HEK293 (cell line): ENCODE measurements at regions not wholly inside any gene's neighbourhood (a gene's known extent, or its start where the extent isn't known, plus 50 kb on each side); places are given as distances from the start of the nearest gene placed in this dataset.

Experiments
- CTCF ChIA-PET: fragments of 350-600 bp; formaldehyde crosslinking; extraction: SDS; loops from one replicate; lab custom pipeline; 2021; ENCODE audit warnings: antibody characterized with exemption; lab: Yijun Ruan, JAX
- POLR2A ChIA-PET: fragments of 300-600 bp; formaldehyde crosslinking; extraction: SDS; loops from one replicate; lab custom pipeline; 2020; ENCODE audit warnings: antibody characterized with exemption, inconsistent platforms; lab: Yijun Ruan, JAX
- H3K27ac ChIP-seq: fragments of 200-500 bp; sonication (Bioruptor generic); 2 replicates; pipeline ENCODE4 v1.5.1; 2014; ENCODE audit warnings: low read depth, low read length, control low read depth, inconsistent platforms; ENCODE audit errors: extremely low read depth
- H3K36me3 ChIP-seq, 2 experiments: fragments of 200-500 bp in 1 of 2; sonication (Bioruptor generic) in 1 of 2; 1 replicate in 1 of 2; 2 replicates in 1 of 2; pipeline ENCODE4 v1.5.1; 2014 to 2017; ENCODE audit warnings: inconsistent platforms in 2 of 2, low read length in 2 of 2; ENCODE audit not compliant: control insufficient read depth in 2 of 2, insufficient read depth in 1 of 2
- H3K4me1 ChIP-seq: fragments of 200-500 bp; sonication (Bioruptor generic); 2 replicates; pipeline ENCODE4 v1.5.1; 2014; ENCODE audit warnings: mild to moderate bottlenecking, low read length, inconsistent platforms; ENCODE audit not compliant: control insufficient read depth, insufficient read depth
- H3K4me3 ChIP-seq: 2 replicates; pipeline ENCODE4 v1.5.1; 2011; ENCODE audit warnings: low read depth, mild to moderate bottlenecking, control low read depth, low read length, moderate library complexity
- H3K9me3 ChIP-seq: fragments of 200-500 bp; sonication (Bioruptor generic); 2 replicates; pipeline ENCODE4 v1.5.1; 2014; ENCODE audit warnings: low read depth, low read length, inconsistent platforms; ENCODE audit not compliant: control insufficient read depth, insufficient read depth
- CTCF ChIP-seq: fragments of 450-650 bp; formaldehyde crosslinking; IDR thresholded peaks from 2 replicates; pipeline ENCODE4 v1.5.1; 2016; ENCODE audit warnings: missing biosample characterization, missing genetic modification characterization
- FEZF1 ChIP-seq: fragments of 450-650 bp; formaldehyde crosslinking; IDR thresholded peaks from 2 replicates; pipeline ENCODE4 v1.5.1; 2016; ENCODE audit warnings: missing biosample characterization, missing genetic modification characterization
- PRDM4 ChIP-seq: fragments of 450-650 bp; formaldehyde crosslinking; IDR thresholded peaks from 2 replicates; pipeline ENCODE4 v1.5.1; 2017; ENCODE audit warnings: missing biosample characterization, missing genetic modification characterization
- ZNF10 ChIP-seq: fragments of 450-650 bp; formaldehyde crosslinking; IDR thresholded peaks from 2 replicates; pipeline ENCODE4 v1.5.1; 2017; ENCODE audit warnings: missing biosample characterization, missing genetic modification characterization
- ZNF211 ChIP-seq: fragments of 450-650 bp; formaldehyde crosslinking; IDR thresholded peaks from 2 replicates; pipeline ENCODE4 v1.5.1; 2016; ENCODE audit warnings: low read depth, missing biosample characterization, missing genetic modification characterization
- ZNF223 ChIP-seq: fragments of 450-650 bp; formaldehyde crosslinking; IDR thresholded peaks from 2 replicates; pipeline ENCODE4 v1.5.1; 2016; ENCODE audit warnings: missing biosample characterization, missing genetic modification characterization
- ZNF248 ChIP-seq: fragments of 450-650 bp; formaldehyde crosslinking; IDR thresholded peaks from 2 replicates; pipeline ENCODE4 v1.5.1; 2017; ENCODE audit warnings: missing biosample characterization, missing genetic modification characterization
- ZNF26 ChIP-seq: fragments of 450-650 bp; formaldehyde crosslinking; IDR thresholded peaks from 2 replicates; pipeline ENCODE4 v1.5.1; 2016; ENCODE audit warnings: missing biosample characterization, missing genetic modification characterization
- ZNF280C ChIP-seq: fragments of 450-650 bp; formaldehyde crosslinking; IDR thresholded peaks from 2 replicates; pipeline ENCODE4 v1.5.1; 2016; ENCODE audit warnings: missing biosample characterization, missing genetic modification characterization
- ZNF280D ChIP-seq: fragments of 450-650 bp; formaldehyde crosslinking; IDR thresholded peaks from 2 replicates; pipeline ENCODE4 v1.5.1; 2016; ENCODE audit warnings: missing biosample characterization, missing genetic modification characterization
- ZNF335 ChIP-seq: fragments of 450-650 bp; formaldehyde crosslinking; conservative IDR thresholded peaks from 2 replicates; pipeline ENCODE4 v1.5.1; 2016; ENCODE audit warnings: missing biosample characterization, missing genetic modification characterization
- ZNF350 ChIP-seq: fragments of 450-650 bp; formaldehyde crosslinking; IDR thresholded peaks from 2 replicates; pipeline ENCODE4 v1.5.0; 2017; ENCODE audit warnings: missing biosample characterization, mild to moderate bottlenecking, missing genetic modification characterization
- ZNF354C ChIP-seq: fragments of 450-650 bp; formaldehyde crosslinking; IDR thresholded peaks from 2 replicates; pipeline ENCODE4 v1.5.1; 2016; ENCODE audit warnings: missing biosample characterization, missing genetic modification characterization, low read depth, borderline replicate concordance
- ZNF561 ChIP-seq: fragments of 450-650 bp; IDR thresholded peaks from 2 replicates; pipeline ENCODE4 v1.5.1; 2018; ENCODE audit warnings: missing biosample characterization, missing genetic modification characterization, borderline replicate concordance
- ZNF624 ChIP-seq: fragments of 450-650 bp; formaldehyde crosslinking; IDR thresholded peaks from 2 replicates; pipeline ENCODE4 v1.5.1; 2017; ENCODE audit warnings: missing biosample characterization, missing genetic modification characterization
- ZNF664 ChIP-seq: fragments of 450-650 bp; formaldehyde crosslinking; IDR thresholded peaks from 2 replicates; pipeline ENCODE4 v1.5.1; 2016; ENCODE audit warnings: missing biosample characterization, missing genetic modification characterization
- ZNF677 ChIP-seq: fragments of 450-650 bp; IDR thresholded peaks from 2 replicates; pipeline ENCODE4 v1.5.0; 2018; ENCODE audit warnings: missing biosample characterization, mild to moderate bottlenecking, missing genetic modification characterization, moderate library complexity
- ZSCAN30 ChIP-seq: fragments of 450-650 bp; IDR thresholded peaks from 2 replicates; pipeline ENCODE4 v1.5.1; 2018; ENCODE audit warnings: missing biosample characterization, mild to moderate bottlenecking, missing genetic modification characterization, moderate library complexity

- no peak for TF ChIP-seq PRDM4
- TF ChIP-seq ZNF350 (tag by site-specific recombination): no peak
Observed at GRCh38 chr5:82738681-82739269, 338.4 kb downstream of the TMEM167A start (continued).

- no peaks in the 10 kb centered on the region for H3K9me3 ChIP-seq
- ChIA-PET POLR2A (interaction anchor here (0.7 kb wide), 1 partner anchor 1477 kb away, joined by 5 read pairs; no protein-coding TSS in a partner anchor), CTCF (no interaction called here)
- no peak overlapping the region for H3K4me3 ChIP-seq
- no peak overlapping the region for H3K27ac ChIP-seq
- no peaks in the 10 kb centered on the region for H3K36me3 ChIP-seq
- TF ChIP-seq ZNF10 (tag by site-specific recombination) (no peak), FEZF1 (tag by site-specific recombination) (no peak), ZNF280D (tag by site-specific recombination) (no peak), ZSCAN30 (tag by site-specific recombination) (no peak), ZNF561 (tag by site-specific recombination) (no peak), ZNF335 (tag by site-specific recombination) (peak; percentile 71), ZNF677 (tag by site-specific recombination) (no peak)
- H3K4me1 ChIP-seq: no peaks in the 10 kb centered on the region
Observed at GRCh38 chr5:82735160-82735789, 341.9 kb downstream of the TMEM167A start.

- POLR2A ChIA-PET: no interaction called here
- Histone ChIP-seq H3K4me1 (no peaks in the 10 kb centered on the region), H3K36me3 (no peaks in the 10 kb centered on the region), H3K4me3 (no peak overlapping the region), H3K9me3 (no peaks in the 10 kb centered on the region), H3K27ac (no peak overlapping the region)
- CTCF ChIA-PET: no interaction called here
- no peak for TF ChIP-seq ZNF624 (tag by site-specific recombination)
- no peak for TF ChIP-seq ZNF354C
- no peak for TF ChIP-seq ZNF223 (tag by site-specific recombination)
- no peak for TF ChIP-seq CTCF (tag by site-specific recombination)
- TF ChIP-seq ZNF280C (tag by site-specific recombination): no peak
- no peak for TF ChIP-seq ZNF561 (tag by site-specific recombination)
- no peak for TF ChIP-seq ZNF248 (tag by site-specific recombination)
- TF ChIP-seq ZNF664 (tag by site-specific recombination): no peak
- TF ChIP-seq ZNF350 (tag by site-specific recombination): no peak
- no peak for TF ChIP-seq ZNF211 (tag by site-specific recombination)
- TF ChIP-seq ZNF26: no peak
Observed at GRCh38 chr5:82734347-82734746, 342.8 kb downstream of the TMEM167A start.
